NCI-H1694 (cell line): ENCODE measurements at regions not wholly inside any gene's neighbourhood (a gene's known extent, or its start where the extent isn't known, plus 50 kb on each side); places are given as distances from the start of the nearest gene placed in this dataset.

ENCODE experiments used
- DNase-seq: peaks from one replicate; lab custom pipeline; 2025; lab: John Stamatoyannopoulos, UW

DNA sequence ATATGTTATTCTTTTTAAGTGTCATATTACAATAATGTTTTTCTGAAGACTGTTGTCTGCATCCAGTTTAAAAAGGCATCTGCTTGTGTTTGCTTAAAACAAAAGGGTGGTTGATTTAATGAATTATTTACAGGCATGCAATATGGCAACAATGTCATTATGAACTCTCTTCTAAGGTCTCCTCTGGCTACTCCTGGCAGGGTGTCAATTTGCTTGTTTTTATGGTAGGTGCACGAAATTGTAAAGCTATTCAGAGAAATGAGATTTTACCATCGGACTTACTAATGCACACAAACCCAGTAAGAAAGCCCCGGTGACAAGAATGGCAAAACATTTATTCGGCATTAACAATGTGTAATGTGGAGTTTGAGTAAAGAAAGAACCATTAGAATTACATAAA, 539.8 kb upstream of the ZNF608 start:
- DNase-seq = peak; percentile 93

DNA sequence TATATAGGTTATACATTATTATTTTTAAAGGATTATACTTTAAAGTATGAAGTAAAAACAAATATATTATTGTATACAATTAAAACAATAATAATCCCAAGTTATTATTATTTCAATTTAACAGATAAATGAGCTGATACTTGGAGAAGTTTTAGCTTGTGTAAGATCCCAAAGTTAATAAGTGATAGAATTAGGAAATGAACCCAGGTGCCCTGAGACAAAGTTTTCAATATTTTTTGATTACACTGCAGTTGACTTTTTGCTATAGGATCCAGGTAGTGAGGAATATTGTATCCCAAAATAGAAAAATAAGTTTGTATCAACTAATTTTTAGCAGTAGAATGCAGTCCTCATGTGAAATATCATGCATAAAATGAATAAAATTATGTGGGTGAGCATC, 543.2 kb upstream of the ZNF608 start:
- DNase-seq = no peak

GRCh38 chr5:125290935-125291334, 544.5 kb upstream of the ZNF608 start:
- DNase-seq = no peak

DNA sequence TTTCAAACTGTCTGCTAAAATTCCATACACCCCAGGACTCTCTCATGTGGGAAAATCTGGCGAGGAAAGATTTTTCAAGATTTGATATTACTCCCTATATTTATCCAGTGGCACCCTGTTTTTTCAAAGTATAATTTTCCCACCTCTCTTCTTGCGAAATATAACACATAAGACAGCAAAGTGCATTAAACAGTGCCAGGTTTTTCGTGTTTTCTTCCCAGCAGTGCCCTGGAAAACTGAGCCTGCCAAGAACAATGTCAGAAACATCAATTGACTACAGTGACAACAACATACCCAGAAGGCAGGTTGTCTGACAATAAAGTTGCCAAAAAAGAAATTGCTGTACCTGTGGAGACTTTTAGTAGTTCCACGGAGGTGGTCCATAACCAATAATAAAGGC, 545.0 kb upstream of the ZNF608 start:
- DNase-seq = no peak

DNA sequence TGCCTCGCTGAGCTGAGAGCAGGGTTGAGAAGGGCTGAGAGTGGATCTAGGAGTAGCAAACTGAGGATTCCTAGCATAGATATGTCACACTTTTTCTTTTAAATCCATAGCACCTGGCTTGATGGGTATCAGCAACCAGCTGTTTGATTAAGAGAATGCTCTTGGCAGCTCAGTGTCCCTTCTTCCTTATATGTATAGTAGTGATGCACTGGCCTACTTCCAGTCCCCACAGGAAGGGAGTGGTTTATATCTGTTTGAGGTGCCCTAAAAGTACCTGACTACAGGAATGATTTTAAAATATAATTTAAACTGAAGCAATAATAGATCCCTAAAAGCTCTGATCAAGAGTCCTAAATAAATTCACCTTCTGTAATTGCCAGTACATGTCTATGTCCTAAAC, 546.8 kb upstream of the ZNF608 start:
- DNase-seq = no peak

- peak; percentile 65 for DNase-seq
These were observed 547.3 kb upstream of the ZNF608 start for GRCh38 chr5:125293726-125294125.

- DNase-seq = no peak
These were observed 548.4 kb upstream of the ZNF608 start for GRCh38 chr5:125294844-125295243.

DNA sequence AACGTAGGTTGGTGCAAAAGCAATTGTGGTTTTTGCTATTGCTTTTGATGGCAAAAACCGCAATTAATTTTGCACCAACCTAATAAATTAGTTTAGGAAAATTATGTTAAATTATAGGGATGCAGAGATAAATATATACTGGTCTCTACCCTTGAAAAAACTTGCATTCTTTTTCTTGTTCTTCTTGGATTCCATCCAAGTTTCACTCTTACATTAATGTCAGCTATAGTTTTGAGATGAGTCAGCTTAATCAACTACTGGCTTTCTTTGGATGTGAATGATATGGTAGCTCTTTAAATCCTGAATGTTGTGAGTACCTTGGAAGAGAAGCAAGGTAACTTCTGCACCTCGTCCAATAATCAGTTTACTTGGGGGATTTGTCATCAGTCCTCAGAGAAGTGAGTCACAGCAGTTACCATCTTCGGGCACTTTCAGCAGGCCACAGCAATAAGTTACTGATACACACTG, 549.0 kb upstream of the ZNF608 start:
- no peak for DNase-seq

DNA sequence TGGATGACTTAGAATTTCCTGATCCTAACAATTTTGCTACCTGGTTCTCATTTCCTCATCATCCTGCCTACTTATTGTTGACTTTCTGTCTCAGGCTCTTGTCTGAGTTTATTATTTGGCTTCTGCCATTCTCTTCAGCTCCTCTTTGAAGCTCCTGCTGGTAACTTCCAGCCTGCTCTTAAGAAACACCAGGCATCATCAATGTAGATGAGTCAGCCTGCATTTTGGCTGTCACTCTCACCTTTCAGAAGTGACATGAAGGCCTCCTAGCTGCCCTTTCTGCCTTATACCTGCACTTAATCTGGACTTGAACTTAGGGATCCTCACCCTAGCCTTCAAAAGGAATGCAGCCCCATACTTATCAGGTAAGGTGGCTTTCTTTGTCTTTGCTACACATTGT, 551.8 kb upstream of the ZNF608 start:
- DNase-seq = no peak

DNA sequence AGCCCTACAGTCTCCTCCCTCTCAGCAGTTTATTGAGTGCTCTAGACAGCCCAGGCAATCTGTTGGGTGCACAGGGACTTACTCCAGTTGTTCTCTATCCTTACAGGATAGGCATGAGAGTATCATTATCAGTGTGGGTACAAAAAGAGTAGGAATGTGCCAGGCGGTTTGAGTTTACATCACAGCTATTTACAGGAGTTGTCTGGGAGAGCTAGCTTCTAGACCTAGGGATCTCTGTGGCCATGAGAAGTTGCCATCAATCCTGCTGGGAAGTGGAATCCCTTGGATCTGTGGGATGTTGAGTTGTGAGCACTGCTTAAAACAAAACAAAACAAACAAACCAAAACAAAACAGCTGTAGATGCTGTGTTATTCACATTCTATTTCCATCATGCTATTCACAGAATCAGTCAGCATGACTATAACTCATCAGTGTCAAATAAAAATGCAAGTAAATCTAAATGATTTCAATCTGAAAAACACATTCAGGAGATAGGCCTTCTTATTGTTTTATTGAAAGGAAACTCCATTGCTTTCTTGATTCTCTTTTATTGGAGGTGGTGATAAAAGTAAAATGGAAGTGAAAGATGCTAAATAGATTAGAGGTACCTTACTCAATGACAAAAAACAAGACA, 552.4 kb upstream of the ZNF608 start:
- DNase-seq = no peak

DNA sequence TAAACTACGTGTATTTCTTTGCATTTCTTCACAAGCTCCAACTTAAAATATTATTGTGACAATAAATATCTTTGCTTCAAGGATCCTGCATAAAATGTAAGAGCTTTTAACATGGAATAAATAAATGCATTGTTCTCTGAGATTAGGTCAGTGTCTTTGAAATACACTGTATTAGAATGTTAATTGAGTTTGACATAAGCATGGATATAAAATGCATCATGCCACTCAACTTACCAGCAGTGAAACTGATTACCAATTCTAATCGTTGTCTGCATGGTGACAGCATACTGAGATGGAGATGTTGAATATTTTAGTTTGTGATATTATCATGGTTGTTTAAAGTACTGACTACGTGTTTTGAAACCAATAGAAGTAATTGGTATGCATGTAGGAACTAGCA, 555.3 kb upstream of the ZNF608 start:
- DNase-seq = no peak

- no peak for DNase-seq
These were observed 556.1 kb upstream of the ZNF608 start for GRCh38 chr5:125302577-125302976.

DNA sequence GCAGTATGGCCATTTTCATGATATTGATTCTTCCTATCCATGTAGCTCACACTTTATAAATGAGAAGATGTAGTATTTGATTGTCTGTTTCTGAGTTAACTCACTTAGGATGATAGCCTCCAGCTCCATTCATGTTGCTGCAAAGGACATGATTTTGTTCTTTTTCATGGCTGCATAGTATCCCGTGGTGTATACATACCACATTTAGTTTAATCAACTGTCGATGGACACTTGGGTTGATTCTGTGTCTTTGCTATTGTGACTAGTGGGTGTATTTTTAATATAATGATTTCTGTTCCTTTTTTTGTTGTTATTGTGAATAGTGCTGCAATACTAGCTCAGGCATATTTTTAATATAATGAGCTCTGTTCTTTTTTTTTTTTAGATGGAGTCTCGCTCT, 560.3 kb upstream of the ZNF608 start:
- no peak for DNase-seq

DNA sequence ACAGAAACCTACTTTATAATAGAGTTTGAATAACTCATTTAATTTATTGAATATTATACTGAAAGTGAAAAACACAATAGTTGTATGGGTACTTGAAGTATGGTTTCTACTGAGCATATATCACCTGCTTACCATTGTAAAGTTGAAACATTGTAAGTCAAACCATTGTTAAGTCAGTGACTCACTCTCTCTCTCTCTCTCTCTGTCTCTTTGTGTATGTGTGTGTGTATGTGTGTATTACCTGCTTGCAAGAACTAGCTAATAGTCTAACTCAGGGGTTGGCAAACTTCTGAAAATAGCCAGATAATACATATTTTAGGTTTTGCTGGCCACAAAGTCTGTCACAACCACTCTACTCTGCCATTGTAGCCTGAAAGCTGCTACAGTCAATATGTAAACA, 564.3 kb upstream of the ZNF608 start:
- no peak for DNase-seq

- no peak for DNase-seq
These were observed 565.3 kb upstream of the ZNF608 start for GRCh38 chr5:125311743-125312142.

DNA sequence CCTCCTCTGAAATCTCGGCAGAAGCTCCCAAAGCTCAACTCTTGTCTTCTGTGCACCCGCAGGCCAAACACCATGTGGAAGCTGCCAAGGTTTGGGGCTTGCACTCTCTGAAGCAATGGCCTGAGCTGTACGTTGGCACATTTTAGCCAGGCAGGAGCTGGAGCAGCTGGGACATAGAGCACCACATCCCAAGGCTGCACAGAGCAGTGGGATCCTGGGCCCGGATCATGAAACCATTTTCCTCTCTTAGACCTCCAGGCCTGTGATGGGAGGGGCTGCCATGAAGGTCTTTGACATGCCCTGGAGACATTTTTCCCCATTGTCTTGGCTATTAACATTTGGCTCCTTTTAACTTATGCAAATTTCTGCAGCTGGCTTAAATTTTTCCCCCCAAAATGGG, 567.1 kb upstream of the ZNF608 start:
- DNase-seq = no peak

DNA sequence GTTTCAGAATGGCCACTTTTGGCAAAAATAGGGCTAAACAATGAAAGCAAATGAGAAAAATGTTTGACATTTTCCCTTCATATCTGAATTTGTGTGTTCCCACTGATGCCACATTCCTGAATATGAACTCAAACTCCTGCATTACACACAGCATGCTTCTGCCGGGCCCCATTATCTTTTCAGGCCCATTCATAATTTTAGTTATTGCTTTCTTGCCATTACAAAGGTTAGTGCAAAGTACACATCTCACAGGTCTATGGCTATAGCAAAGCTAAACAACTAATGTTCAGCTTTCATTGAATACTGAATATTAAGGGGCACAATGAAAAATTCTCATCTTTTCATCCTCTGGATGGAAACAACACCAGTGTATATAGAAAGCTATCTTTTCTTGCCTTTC, 568.9 kb upstream of the ZNF608 start:
- DNase-seq = no peak

GRCh38 chr5:125316391-125316790, 570.0 kb upstream of the ZNF608 start:
- DNase-seq = no peak

DNA sequence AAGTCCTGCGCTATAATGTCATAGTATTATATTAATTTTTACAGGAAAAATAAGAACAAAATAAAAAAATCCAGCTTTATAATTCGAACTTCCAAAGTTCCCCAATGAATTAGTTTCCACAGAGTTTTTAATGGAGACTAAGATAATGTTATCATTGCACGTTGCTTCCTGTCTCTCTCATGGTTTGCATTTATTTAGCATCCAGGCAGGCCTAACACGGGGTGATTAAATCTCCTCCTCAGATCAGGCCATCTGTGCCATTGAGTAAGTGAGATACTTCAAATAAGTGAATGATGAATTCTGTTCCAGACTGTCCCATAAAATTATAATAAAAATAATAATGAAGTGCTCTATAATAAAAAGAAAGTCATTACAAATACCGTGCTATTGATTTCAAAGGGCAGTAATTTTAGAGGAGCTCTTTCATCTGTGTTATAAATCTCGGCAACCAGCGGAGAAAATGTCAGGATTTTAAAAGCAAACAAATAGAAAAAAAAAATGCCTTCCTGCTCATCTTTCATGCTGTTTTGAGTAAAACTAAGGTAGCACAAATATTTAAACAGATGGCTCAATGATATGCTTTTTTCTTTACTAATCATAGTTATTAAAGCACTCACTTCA, 570.6 kb upstream of the ZNF608 start:
- DNase-seq = peak; percentile 79

GRCh38 chr5:125317536-125317995, 571.1 kb upstream of the ZNF608 start:
- DNase-seq = peak; percentile 72

DNA sequence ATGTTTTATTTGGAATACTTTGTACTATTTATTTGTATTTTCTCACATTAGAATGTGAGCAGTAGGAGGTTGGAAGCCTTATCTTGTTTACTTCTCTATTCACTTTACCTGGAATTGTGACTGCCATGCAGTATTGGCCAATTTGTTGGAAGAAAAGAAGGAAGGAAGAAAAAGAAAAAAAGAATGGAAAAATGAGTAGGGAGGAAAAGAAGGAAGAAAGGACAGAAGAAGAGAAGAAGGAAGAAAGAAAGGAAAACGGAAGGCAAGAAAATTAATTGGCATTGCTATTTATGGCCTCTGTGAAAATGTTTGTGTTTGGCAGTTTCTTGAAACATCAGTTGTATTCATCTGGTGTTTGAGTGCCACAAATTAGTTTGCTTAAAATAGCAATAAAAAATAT, 575.2 kb upstream of the ZNF608 start:
- no peak for DNase-seq

- no peak for DNase-seq
These were observed 577.2 kb upstream of the ZNF608 start for GRCh38 chr5:125323613-125324012.

- no peak for DNase-seq
These were observed 579.2 kb upstream of the ZNF608 start for GRCh38 chr5:125325488-125326149.

GRCh38 chr5:125326150-125326510, 579.7 kb upstream of the ZNF608 start:
- no peak for DNase-seq
